Progenitor cell of endocrine pancreas (in vitro differentiated cells): ENCODE measurements at regions not wholly inside any gene's neighbourhood (a gene's known extent, or its start where the extent isn't known, plus 50 kb on each side); places are given as distances from the start of the nearest gene placed in this dataset.
"Not testable (repeated sequence)": the region's sequence is repeated elsewhere in the genome, so short reads cannot be mapped to it uniquely, and the experiment has no call there.

Experiments
- DNase-seq: peaks from one replicate; pipeline ENCODE4 v3.0.0; 2021; ENCODE audit warnings: low spot score; ENCODE audit not compliant: unreplicated experiment
- H3K27ac Mint-ChIP-seq: 2 replicates; pipeline ENCODE4 v1.8.0; 2021; ENCODE audit warnings: mild to moderate bottlenecking, moderate library complexity, mixed read lengths
- H3K27me3 Mint-ChIP-seq: 2 replicates; pipeline ENCODE4 v1.8.0; 2021; ENCODE audit warnings: mixed read lengths
- H3K36me3 Mint-ChIP-seq: 2 replicates; pipeline ENCODE4 v1.8.0; 2022; ENCODE audit warnings: mixed read lengths; ENCODE audit not compliant: insufficient read depth
- H3K4me1 Mint-ChIP-seq: 2 replicates; pipeline ENCODE4 v1.8.0; 2021; ENCODE audit warnings: low read depth, mixed read lengths
- H3K4me3 Mint-ChIP-seq: 2 replicates; pipeline ENCODE4 v1.8.0; 2021; ENCODE audit warnings: low read depth, mild to moderate bottlenecking, moderate library complexity, mixed read lengths
- H3K9me3 Mint-ChIP-seq: 2 replicates; pipeline ENCODE4 v1.8.0; 2021; ENCODE audit warnings: low read depth, mixed read lengths
- TF ChIP-seq, protein P1 (sequence below): fragments of 200-600 bp; sonication (generic); IDR thresholded peaks from one replicate; pipeline ENCODE4 v1.5.0; 2021; ENCODE audit warnings: antibody characterized with exemption, mild to moderate bottlenecking; ENCODE audit not compliant: unreplicated experiment

DNA sequence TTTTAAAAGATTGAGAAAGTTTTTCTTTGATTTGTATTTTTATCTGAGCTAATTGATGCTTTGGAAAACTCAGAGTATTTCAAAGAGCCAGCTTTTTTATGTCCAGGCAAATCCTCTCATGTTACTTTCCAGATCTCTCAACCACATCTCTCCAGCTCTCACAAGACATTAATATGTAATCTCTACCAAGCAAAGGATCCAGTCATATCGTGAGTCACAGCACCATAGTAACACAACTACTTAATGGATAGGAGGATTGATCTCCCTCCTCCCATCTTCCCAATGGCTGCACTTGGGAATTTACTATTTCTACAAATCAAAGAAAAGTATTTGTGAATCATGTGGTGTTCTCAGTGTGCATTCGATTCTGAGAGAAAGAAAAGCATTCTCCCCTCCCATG lies 63.3 kb downstream of the POU4F1 start:
- DNase-seq, result no peak
- TF ChIP-seq, protein P1, sequence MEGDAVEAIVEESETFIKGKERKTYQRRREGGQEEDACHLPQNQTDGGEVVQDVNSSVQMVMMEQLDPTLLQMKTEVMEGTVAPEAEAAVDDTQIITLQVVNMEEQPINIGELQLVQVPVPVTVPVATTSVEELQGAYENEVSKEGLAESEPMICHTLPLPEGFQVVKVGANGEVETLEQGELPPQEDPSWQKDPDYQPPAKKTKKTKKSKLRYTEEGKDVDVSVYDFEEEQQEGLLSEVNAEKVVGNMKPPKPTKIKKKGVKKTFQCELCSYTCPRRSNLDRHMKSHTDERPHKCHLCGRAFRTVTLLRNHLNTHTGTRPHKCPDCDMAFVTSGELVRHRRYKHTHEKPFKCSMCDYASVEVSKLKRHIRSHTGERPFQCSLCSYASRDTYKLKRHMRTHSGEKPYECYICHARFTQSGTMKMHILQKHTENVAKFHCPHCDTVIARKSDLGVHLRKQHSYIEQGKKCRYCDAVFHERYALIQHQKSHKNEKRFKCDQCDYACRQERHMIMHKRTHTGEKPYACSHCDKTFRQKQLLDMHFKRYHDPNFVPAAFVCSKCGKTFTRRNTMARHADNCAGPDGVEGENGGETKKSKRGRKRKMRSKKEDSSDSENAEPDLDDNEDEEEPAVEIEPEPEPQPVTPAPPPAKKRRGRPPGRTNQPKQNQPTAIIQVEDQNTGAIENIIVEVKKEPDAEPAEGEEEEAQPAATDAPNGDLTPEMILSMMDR, result no peak
- H3K9me3 Mint-ChIP-seq, result no peaks in the 10 kb centered on the region
- no peak overlapping the region for H3K27ac Mint-ChIP-seq
- H3K4me1 Mint-ChIP-seq, result no peaks in the 10 kb centered on the region
- H3K36me3 Mint-ChIP-seq, result no peaks in the 10 kb centered on the region
- peaks cover 12% of the 10 kb centered on the region for H3K27me3 Mint-ChIP-seq
- H3K4me3 Mint-ChIP-seq, result no peak overlapping the region

DNA sequence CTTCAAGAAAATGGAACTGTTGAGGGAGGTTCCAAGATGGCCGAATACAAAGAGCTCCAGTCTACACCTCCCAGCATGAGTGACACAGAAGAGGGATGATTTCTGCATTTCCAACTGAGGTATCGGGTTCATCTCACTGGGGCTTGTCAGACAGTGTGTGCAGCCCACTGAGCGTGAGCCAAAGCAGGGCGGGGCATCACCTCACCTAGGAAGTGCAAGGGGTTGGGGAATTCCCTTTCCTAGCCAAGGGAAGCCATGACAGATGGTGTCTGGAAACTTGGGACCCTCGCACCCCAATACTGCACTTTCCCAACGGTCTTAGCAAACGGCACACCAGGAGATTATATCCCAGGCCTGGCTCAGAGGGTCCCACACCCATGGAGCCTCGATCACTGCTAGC lies 77.3 kb downstream of the POU4F1 start:
- not testable (repeated sequence) for H3K27ac Mint-ChIP-seq, DNase-seq, H3K27me3 Mint-ChIP-seq, H3K36me3 Mint-ChIP-seq, H3K4me3 Mint-ChIP-seq, H3K4me1 Mint-ChIP-seq
- H3K9me3 Mint-ChIP-seq, result peaks cover 12% of the 10 kb centered on the region

DNA sequence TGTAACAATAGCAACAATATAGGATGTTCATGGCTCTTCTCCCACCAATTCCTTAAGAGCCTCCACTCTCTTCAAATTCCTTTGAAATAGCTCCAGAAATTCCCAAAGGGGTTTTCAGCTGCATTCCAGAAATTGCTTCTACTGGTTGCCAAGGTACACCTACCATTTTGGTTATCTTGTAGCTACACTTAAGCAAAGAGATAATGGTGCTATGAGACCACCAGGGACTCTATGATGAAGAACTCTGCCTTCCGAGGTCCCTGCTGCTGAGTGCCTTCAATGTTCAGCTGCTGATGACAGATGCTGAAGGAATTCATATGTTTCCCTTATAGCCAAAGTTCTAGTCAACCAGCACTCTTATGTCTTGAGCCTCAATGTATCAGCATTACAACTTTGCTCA lies 78.4 kb downstream of the POU4F1 start:
- no peak overlapping the region for H3K27ac Mint-ChIP-seq
- peaks cover 9% of the 10 kb centered on the region for H3K9me3 Mint-ChIP-seq
- H3K4me3 Mint-ChIP-seq, result no peak overlapping the region
- TF ChIP-seq, protein P1, result no peak
- DNase-seq, result no peak
- no peaks in the 10 kb centered on the region for H3K36me3 Mint-ChIP-seq
- H3K4me1 Mint-ChIP-seq, result no peaks in the 10 kb centered on the region
- no peaks in the 10 kb centered on the region for H3K27me3 Mint-ChIP-seq

DNA sequence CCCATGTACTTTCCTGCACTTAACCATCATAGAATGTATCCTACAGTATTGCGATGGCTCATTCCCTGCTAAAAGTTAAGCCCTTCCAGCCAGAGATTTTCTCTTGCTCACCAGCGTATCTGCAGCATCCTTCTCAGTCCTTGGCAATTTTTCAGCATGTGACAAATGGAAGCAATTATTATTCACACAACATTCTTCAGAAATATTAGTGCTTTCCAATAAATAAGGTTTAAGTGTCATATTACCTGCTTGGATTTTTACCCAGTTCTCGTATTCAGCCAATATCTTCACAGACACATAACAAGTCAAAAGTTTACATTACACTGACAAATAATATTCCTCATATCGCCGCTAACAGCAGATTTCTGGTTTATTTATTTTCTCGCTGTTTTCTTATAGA lies 82.3 kb downstream of the POU4F1 start:
- Mint-ChIP-seq H3K27me3 (no peaks in the 10 kb centered on the region), H3K9me3 (peaks cover 12% of the 10 kb centered on the region), H3K27ac (no peak overlapping the region), H3K36me3 (peaks cover 1% of the 10 kb centered on the region), H3K4me3 (no peak overlapping the region), H3K4me1 (no peaks in the 10 kb centered on the region)
- DNase-seq, result no peak
- TF ChIP-seq, protein P1, result no peak

DNA sequence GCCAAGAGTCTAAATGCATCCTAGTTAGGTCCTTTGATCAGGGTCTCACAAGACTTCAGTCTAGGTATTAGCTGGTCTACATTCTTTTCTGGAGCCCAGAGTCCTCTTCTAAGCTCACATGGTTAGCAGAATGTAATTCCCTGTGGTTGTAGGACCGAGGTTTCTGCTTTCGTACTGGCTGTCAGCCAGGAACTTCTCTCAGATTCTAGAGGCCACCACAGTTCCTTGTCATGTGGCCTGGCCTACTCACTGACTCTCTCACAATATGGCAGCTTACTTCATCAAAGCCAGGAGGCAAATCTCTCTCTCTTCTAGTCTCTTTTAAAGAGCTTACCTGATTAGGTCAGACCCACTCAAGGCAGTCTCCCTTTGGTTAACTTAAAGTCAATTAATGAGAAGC lies 82.9 kb downstream of the POU4F1 start:
- TF ChIP-seq, protein P1, result no peak
- no peak overlapping the region for H3K4me3 Mint-ChIP-seq
- DNase-seq, result no peak
- peaks cover 1% of the 10 kb centered on the region for H3K36me3 Mint-ChIP-seq
- H3K27me3 Mint-ChIP-seq, result no peaks in the 10 kb centered on the region
- peaks cover 6% of the 10 kb centered on the region for H3K9me3 Mint-ChIP-seq
- no peaks in the 10 kb centered on the region for H3K4me1 Mint-ChIP-seq
- H3K27ac Mint-ChIP-seq, result no peak overlapping the region

DNA sequence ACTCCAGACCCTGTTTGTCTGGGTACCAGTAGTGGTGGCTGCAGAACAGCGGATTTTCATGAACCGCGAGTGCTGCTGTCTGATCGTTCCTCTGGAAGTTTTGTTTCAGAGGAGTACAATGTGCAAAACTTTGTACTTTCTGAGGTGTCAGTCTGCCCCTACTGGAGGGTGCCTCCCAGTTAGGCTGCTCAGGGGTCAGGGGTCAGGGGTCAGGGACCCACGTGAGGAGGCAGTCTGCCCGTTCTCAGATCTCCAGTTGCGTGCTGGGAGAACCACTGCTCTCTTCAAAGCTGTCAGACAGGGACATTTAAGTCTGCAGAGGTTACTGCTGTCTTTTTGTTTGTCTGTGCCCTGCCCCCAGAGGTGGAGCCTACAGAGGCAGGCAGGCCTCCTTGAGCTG lies 84.9 kb downstream of the POU4F1 start:
- H3K36me3 Mint-ChIP-seq, H3K27ac Mint-ChIP-seq, H3K4me1 Mint-ChIP-seq, H3K9me3 Mint-ChIP-seq, DNase-seq, H3K27me3 Mint-ChIP-seq, H3K4me3 Mint-ChIP-seq: not testable (repeated sequence)
